ENCODE measurements at regions not wholly inside any gene's neighbourhood (a gene's known extent, or its start where the extent isn't known, plus 50 kb on each side); places are given as distances from the start of the nearest gene placed in this dataset.

DNA sequence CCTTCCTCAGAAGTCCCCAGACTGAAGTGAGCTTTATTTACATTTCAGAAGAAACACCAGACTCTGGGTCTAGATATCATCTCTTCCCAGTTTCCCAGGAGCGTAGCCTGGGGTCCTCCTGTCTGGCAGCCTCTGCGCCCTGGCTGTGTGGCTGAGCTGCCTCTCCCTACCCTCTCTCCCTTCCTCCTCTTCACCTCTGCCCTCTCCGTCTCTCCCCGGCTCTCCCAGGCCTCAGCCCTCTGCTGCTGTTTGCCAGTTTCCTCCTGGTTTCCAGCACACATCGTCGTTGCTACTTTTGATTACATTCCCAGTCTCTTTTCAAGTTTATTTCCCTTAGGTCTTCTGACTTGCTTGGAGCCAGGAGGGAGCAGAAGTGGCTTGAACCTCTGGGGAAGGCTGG is 91.1 kb upstream of the DISP3 start:
- Histone ChIP-seq H3K79me2 (ENCODE audit: insufficient read depth, low read depth, low read length) (no peaks in the 10 kb centered on the region), H3K27ac (ENCODE audit: low read depth, low read length, poor library complexity, severe bottlenecking) (no peak overlapping the region), H3K9me3 (ENCODE audit: low read length) (no peaks in the 10 kb centered on the region), H3K4me1 (ENCODE audit: insufficient read depth, low read length, poor library complexity, severe bottlenecking) (peaks cover 6% of the 10 kb centered on the region), H3K9me2 (ENCODE audit: insufficient read depth, low read length) (no peaks in the 10 kb centered on the region), H2AFZ (ENCODE audit: low read length) (no peak overlapping the region), H3K4me3 (ENCODE audit: low read depth, low read length, poor library complexity, severe bottlenecking) (no peak overlapping the region), H3K36me3 (ENCODE audit: insufficient read depth, low read length) (no peaks in the 10 kb centered on the region), H3K4me2 (ENCODE audit: low read length) (no peak overlapping the region), H4K20me1 (ENCODE audit: insufficient read depth, low read length) (no peaks in the 10 kb centered on the region)
- intact Hi-C loops (cut with micrococcal nuclease; ENCODE audit: unreplicated experiment), result no loop called here
- ChIA-PET CTCF (ENCODE audit: unreplicated experiment) (no interaction called here), POLR2A (no interaction called here)
- DNase-seq (ENCODE audit: low spot score), result no peak
- no TSS peak for BruUV-seq (replicated peaks)
- TF ChIP-seq EZH2phosphoT487 (IDR thresholded peaks at IDR 0.05; ENCODE audit: borderline replicate concordance, low read depth, low read length), result no peak
- TF ChIP-seq, protein P1, sequence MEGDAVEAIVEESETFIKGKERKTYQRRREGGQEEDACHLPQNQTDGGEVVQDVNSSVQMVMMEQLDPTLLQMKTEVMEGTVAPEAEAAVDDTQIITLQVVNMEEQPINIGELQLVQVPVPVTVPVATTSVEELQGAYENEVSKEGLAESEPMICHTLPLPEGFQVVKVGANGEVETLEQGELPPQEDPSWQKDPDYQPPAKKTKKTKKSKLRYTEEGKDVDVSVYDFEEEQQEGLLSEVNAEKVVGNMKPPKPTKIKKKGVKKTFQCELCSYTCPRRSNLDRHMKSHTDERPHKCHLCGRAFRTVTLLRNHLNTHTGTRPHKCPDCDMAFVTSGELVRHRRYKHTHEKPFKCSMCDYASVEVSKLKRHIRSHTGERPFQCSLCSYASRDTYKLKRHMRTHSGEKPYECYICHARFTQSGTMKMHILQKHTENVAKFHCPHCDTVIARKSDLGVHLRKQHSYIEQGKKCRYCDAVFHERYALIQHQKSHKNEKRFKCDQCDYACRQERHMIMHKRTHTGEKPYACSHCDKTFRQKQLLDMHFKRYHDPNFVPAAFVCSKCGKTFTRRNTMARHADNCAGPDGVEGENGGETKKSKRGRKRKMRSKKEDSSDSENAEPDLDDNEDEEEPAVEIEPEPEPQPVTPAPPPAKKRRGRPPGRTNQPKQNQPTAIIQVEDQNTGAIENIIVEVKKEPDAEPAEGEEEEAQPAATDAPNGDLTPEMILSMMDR (conservative IDR thresholded peaks at IDR 0.05; ENCODE audit: low read length), result no peak

DNA sequence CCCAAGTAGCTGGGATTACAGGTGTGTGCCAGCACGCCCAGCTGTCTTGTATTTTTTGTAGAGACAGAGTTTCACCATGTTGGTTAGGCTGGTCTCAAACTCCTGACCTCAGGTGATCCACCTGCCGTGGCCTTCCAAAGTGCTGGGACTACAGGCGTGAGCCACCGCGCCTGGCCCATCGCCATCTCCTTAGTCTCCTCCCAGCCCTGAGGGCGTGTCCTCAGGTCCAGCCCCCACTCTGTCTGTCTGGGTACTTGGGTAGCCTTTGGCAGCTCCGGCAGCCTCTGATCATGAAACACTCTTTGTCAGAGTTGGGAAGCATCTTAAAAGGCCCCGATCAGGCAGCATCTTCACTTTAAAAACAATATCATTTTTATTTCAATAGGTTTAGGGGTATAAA is 90.3 kb upstream of the DISP3 start:
- BruUV-seq (replicated peaks), result no TSS peak
- Histone ChIP-seq H3K9me2 (ENCODE audit: insufficient read depth, low read length) (no peaks in the 10 kb centered on the region), H2AFZ (ENCODE audit: low read length) (no peak overlapping the region), H3K4me3 (ENCODE audit: low read depth, low read length, poor library complexity, severe bottlenecking) (no peak overlapping the region), H3K4me1 (ENCODE audit: insufficient read depth, low read length, poor library complexity, severe bottlenecking) (peaks cover 6% of the 10 kb centered on the region), H4K20me1 (ENCODE audit: insufficient read depth, low read length) (no peaks in the 10 kb centered on the region), H3K27ac (ENCODE audit: low read depth, low read length, poor library complexity, severe bottlenecking) (no peak overlapping the region), H3K4me2 (ENCODE audit: low read length) (no peak overlapping the region), H3K36me3 (ENCODE audit: insufficient read depth, low read length) (no peaks in the 10 kb centered on the region), H3K79me2 (ENCODE audit: insufficient read depth, low read depth, low read length) (no peaks in the 10 kb centered on the region), H3K9me3 (ENCODE audit: low read length) (no peaks in the 10 kb centered on the region)
- ChIA-PET CTCF (ENCODE audit: unreplicated experiment) (no interaction called here), POLR2A (interaction anchor here (0.7 kb wide), 1 partner anchor 11 kb away, joined by 4 read pairs; no protein-coding TSS in a partner anchor)
- DNase-seq (ENCODE audit: low spot score), result no peak
- intact Hi-C loops (cut with micrococcal nuclease; ENCODE audit: unreplicated experiment), result no loop called here
- TF ChIP-seq EZH2phosphoT487 (IDR thresholded peaks at IDR 0.05; ENCODE audit: borderline replicate concordance, low read depth, low read length), result no peak
- TF ChIP-seq, protein P1 (conservative IDR thresholded peaks at IDR 0.05; ENCODE audit: low read length), result no peak

DNA sequence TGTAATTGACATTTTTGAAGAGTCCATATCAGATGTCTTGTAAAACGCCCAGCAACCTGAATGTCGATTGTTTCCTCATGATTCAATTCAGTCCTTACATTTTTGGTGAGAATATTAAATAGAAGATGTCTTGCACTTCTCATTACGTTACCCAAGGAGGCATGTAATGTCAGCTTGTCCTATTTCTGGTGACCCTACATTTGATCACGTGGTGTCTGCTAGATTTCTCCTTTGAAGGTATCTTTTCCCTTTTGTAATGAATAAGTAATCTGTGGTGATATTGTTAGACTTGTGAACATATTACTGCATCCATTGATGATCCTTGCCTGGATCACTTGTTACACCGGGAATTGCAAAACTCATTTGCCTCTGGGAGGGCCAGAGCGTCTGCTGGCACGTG is 87.6 kb upstream of the DISP3 start:
- no peaks in the 10 kb centered on the region for H3K9me2 ChIP-seq (ENCODE audit: insufficient read depth, low read length)

More for the DNA sequence above, 87.6 kb upstream of the DISP3 start:
- POLR2A ChIA-PET, result no interaction called here
- no peaks in the 10 kb centered on the region for H3K79me2 ChIP-seq (ENCODE audit: insufficient read depth, low read depth, low read length)
- no peak for TF ChIP-seq EZH2phosphoT487 (IDR thresholded peaks at IDR 0.05; ENCODE audit: borderline replicate concordance, low read depth, low read length)
- TF ChIP-seq, protein P1 (conservative IDR thresholded peaks at IDR 0.05; ENCODE audit: low read length), result no peak
- H3K4me1 ChIP-seq (ENCODE audit: insufficient read depth, low read length, poor library complexity, severe bottlenecking), result no peaks in the 10 kb centered on the region
- no peak overlapping the region for H3K27ac ChIP-seq (ENCODE audit: low read depth, low read length, poor library complexity, severe bottlenecking)
- CTCF ChIA-PET (ENCODE audit: unreplicated experiment), result no interaction called here
- no peak overlapping the region for H2AFZ ChIP-seq (ENCODE audit: low read length)
- intact Hi-C loops (cut with micrococcal nuclease; ENCODE audit: unreplicated experiment), result no loop called here
- H3K4me2 ChIP-seq (ENCODE audit: low read length), result no peak overlapping the region
- H3K36me3 ChIP-seq (ENCODE audit: insufficient read depth, low read length), result no peaks in the 10 kb centered on the region
- DNase-seq (ENCODE audit: low spot score), result no peak
- no peaks in the 10 kb centered on the region for H3K9me3 ChIP-seq (ENCODE audit: low read length)
- H4K20me1 ChIP-seq (ENCODE audit: insufficient read depth, low read length), result no peaks in the 10 kb centered on the region
- no TSS peak for BruUV-seq (replicated peaks)
- H3K4me3 ChIP-seq (ENCODE audit: low read depth, low read length, poor library complexity, severe bottlenecking), result no peak overlapping the region

All from OCI-LY7 (cell line).